ENCODE measurements at regions not wholly inside any gene's neighbourhood (a gene's known extent, or its start where the extent isn't known, plus 50 kb on each side); places are given as distances from the start of the nearest gene placed in this dataset.
"Not testable (repeated sequence)": the region's sequence is repeated elsewhere in the genome, so short reads cannot be mapped to it uniquely, and the experiment has no call there.

- Histone ChIP-seq H3K36me3 (ENCODE audit: control insufficient read depth in 1 of 2, insufficient read depth in 2 of 2, low read length in 2 of 2) (no peaks in the 10 kb centered on the region), H3K27me3 (ENCODE audit: control insufficient read depth in 1 of 2, insufficient read depth in 2 of 2, low read length in 2 of 2) (no peaks in the 10 kb centered on the region), H3K9ac (ENCODE audit: low read depth in 1 of 2, low read length in 2 of 2) (no peak overlapping the region), H3K27ac (ENCODE audit: low read depth, low read length) (no peak overlapping the region), H3K4me3 (ENCODE audit: low read depth in 1 of 2, low read length in 2 of 2) (no peak overlapping the region), H3K4me1 (ENCODE audit: control insufficient read depth in 1 of 2, insufficient read depth in 2 of 2, low read length in 2 of 2) (no peaks in the 10 kb centered on the region), H3K9me3 (ENCODE audit: control insufficient read depth in 1 of 2, low read length in 2 of 2) (no peaks in the 10 kb centered on the region)
Observed at GRCh38 chr9:15080401-15080800, 170.2 kb upstream of the FREM1 start.

- H3K27ac ChIP-seq (ENCODE audit: low read depth, low read length) = no peak overlapping the region
- no peak overlapping the region for H3K4me3 ChIP-seq (ENCODE audit: low read depth in 1 of 2, low read length in 2 of 2)
- no peaks in the 10 kb centered on the region for H3K4me1 ChIP-seq (ENCODE audit: control insufficient read depth in 1 of 2, insufficient read depth in 2 of 2, low read length in 2 of 2)
- H3K9ac ChIP-seq (ENCODE audit: low read depth in 1 of 2, low read length in 2 of 2) = no peak overlapping the region
- no peaks in the 10 kb centered on the region for H3K9me3 ChIP-seq (ENCODE audit: control insufficient read depth in 1 of 2, low read length in 2 of 2)
- H3K36me3 ChIP-seq (ENCODE audit: control insufficient read depth in 1 of 2, insufficient read depth in 2 of 2, low read length in 2 of 2) = no peaks in the 10 kb centered on the region
- no peaks in the 10 kb centered on the region for H3K27me3 ChIP-seq (ENCODE audit: control insufficient read depth in 1 of 2, insufficient read depth in 2 of 2, low read length in 2 of 2)
Observed at GRCh38 chr9:15079989-15080388, 169.8 kb upstream of the FREM1 start.

GRCh38 chr9:15077946-15078729, 167.9 kb upstream of the FREM1 start:
- H3K4me3 ChIP-seq (ENCODE audit: low read depth in 1 of 2, low read length in 2 of 2) = no peak overlapping the region
- H3K4me1 ChIP-seq (ENCODE audit: control insufficient read depth in 1 of 2, insufficient read depth in 2 of 2, low read length in 2 of 2) = no peaks in the 10 kb centered on the region
- no peaks in the 10 kb centered on the region for H3K9me3 ChIP-seq (ENCODE audit: control insufficient read depth in 1 of 2, low read length in 2 of 2)
- no peak overlapping the region for H3K27ac ChIP-seq (ENCODE audit: low read depth, low read length)
- no peak overlapping the region for H3K9ac ChIP-seq (ENCODE audit: low read depth in 1 of 2, low read length in 2 of 2)
- no peaks in the 10 kb centered on the region for H3K36me3 ChIP-seq (ENCODE audit: control insufficient read depth in 1 of 2, insufficient read depth in 2 of 2, low read length in 2 of 2)
- H3K27me3 ChIP-seq (ENCODE audit: control insufficient read depth in 1 of 2, insufficient read depth in 2 of 2, low read length in 2 of 2) = no peaks in the 10 kb centered on the region

GRCh38 chr9:15073620-15074019, 163.4 kb upstream of the FREM1 start:
- Histone ChIP-seq H3K9me3 (ENCODE audit: control insufficient read depth in 1 of 2, low read length in 2 of 2) (no peaks in the 10 kb centered on the region), H3K4me3 (ENCODE audit: low read depth in 1 of 2, low read length in 2 of 2) (no peak overlapping the region), H3K4me1 (ENCODE audit: control insufficient read depth in 1 of 2, insufficient read depth in 2 of 2, low read length in 2 of 2) (no peaks in the 10 kb centered on the region), H3K27ac (ENCODE audit: low read depth, low read length) (no peak overlapping the region), H3K9ac (ENCODE audit: low read depth in 1 of 2, low read length in 2 of 2) (no peak overlapping the region), H3K36me3 (ENCODE audit: control insufficient read depth in 1 of 2, insufficient read depth in 2 of 2, low read length in 2 of 2) (no peaks in the 10 kb centered on the region), H3K27me3 (ENCODE audit: control insufficient read depth in 1 of 2, insufficient read depth in 2 of 2, low read length in 2 of 2) (no peaks in the 10 kb centered on the region)

GRCh38 chr9:15070716-15071115, 160.5 kb upstream of the FREM1 start:
- H3K27ac ChIP-seq (ENCODE audit: low read depth, low read length) = no peak overlapping the region
- H3K9me3 ChIP-seq (ENCODE audit: control insufficient read depth in 1 of 2, low read length in 2 of 2) = no peaks in the 10 kb centered on the region
- H3K27me3 ChIP-seq (ENCODE audit: control insufficient read depth in 1 of 2, insufficient read depth in 2 of 2, low read length in 2 of 2) = no peaks in the 10 kb centered on the region
- H3K4me3 ChIP-seq (ENCODE audit: low read depth in 1 of 2, low read length in 2 of 2) = no peak overlapping the region
- no peak overlapping the region for H3K9ac ChIP-seq (ENCODE audit: low read depth in 1 of 2, low read length in 2 of 2)
- no peaks in the 10 kb centered on the region for H3K36me3 ChIP-seq (ENCODE audit: control insufficient read depth in 1 of 2, insufficient read depth in 2 of 2, low read length in 2 of 2)
- no peaks in the 10 kb centered on the region for H3K4me1 ChIP-seq (ENCODE audit: control insufficient read depth in 1 of 2, insufficient read depth in 2 of 2, low read length in 2 of 2)

- Histone ChIP-seq H3K27ac (ENCODE audit: low read depth, low read length) (no peak overlapping the region), H3K4me3 (ENCODE audit: low read depth in 1 of 2, low read length in 2 of 2) (no peak overlapping the region), H3K9me3 (ENCODE audit: control insufficient read depth in 1 of 2, low read length in 2 of 2) (no peaks in the 10 kb centered on the region), H3K4me1 (ENCODE audit: control insufficient read depth in 1 of 2, insufficient read depth in 2 of 2, low read length in 2 of 2) (no peaks in the 10 kb centered on the region), H3K27me3 (ENCODE audit: control insufficient read depth in 1 of 2, insufficient read depth in 2 of 2, low read length in 2 of 2) (no peaks in the 10 kb centered on the region), H3K9ac (ENCODE audit: low read depth in 1 of 2, low read length in 2 of 2) (no peak overlapping the region), H3K36me3 (ENCODE audit: control insufficient read depth in 1 of 2, insufficient read depth in 2 of 2, low read length in 2 of 2) (no peaks in the 10 kb centered on the region)
Observed at GRCh38 chr9:15069106-15069505, 158.9 kb upstream of the FREM1 start.

GRCh38 chr9:15068261-15068660, 158.0 kb upstream of the FREM1 start:
- Histone ChIP-seq H3K9me3 (ENCODE audit: control insufficient read depth in 1 of 2, low read length in 2 of 2) (no peaks in the 10 kb centered on the region), H3K4me1 (ENCODE audit: control insufficient read depth in 1 of 2, insufficient read depth in 2 of 2, low read length in 2 of 2) (no peaks in the 10 kb centered on the region), H3K36me3 (ENCODE audit: control insufficient read depth in 1 of 2, insufficient read depth in 2 of 2, low read length in 2 of 2) (no peaks in the 10 kb centered on the region), H3K27ac (ENCODE audit: low read depth, low read length) (no peak overlapping the region), H3K27me3 (ENCODE audit: control insufficient read depth in 1 of 2, insufficient read depth in 2 of 2, low read length in 2 of 2) (no peaks in the 10 kb centered on the region), H3K4me3 (ENCODE audit: low read depth in 1 of 2, low read length in 2 of 2) (no peak overlapping the region), H3K9ac (ENCODE audit: low read depth in 1 of 2, low read length in 2 of 2) (no peak overlapping the region)

- Histone ChIP-seq H3K4me1 (ENCODE audit: control insufficient read depth in 1 of 2, insufficient read depth in 2 of 2, low read length in 2 of 2) (no peaks in the 10 kb centered on the region), H3K9me3 (ENCODE audit: control insufficient read depth in 1 of 2, low read length in 2 of 2) (no peaks in the 10 kb centered on the region), H3K4me3 (ENCODE audit: low read depth in 1 of 2, low read length in 2 of 2) (no peak overlapping the region), H3K9ac (ENCODE audit: low read depth in 1 of 2, low read length in 2 of 2) (no peak overlapping the region), H3K27me3 (ENCODE audit: control insufficient read depth in 1 of 2, insufficient read depth in 2 of 2, low read length in 2 of 2) (no peaks in the 10 kb centered on the region), H3K27ac (ENCODE audit: low read depth, low read length) (no peak overlapping the region), H3K36me3 (ENCODE audit: control insufficient read depth in 1 of 2, insufficient read depth in 2 of 2, low read length in 2 of 2) (no peaks in the 10 kb centered on the region)
Observed at GRCh38 chr9:15059003-15059402, 148.8 kb upstream of the FREM1 start.

- no peak overlapping the region for H3K9ac ChIP-seq (ENCODE audit: low read depth in 1 of 2, low read length in 2 of 2)
- no peaks in the 10 kb centered on the region for H3K9me3 ChIP-seq (ENCODE audit: control insufficient read depth in 1 of 2, low read length in 2 of 2)
- no peak overlapping the region for H3K27ac ChIP-seq (ENCODE audit: low read depth, low read length)
- H3K36me3 ChIP-seq (ENCODE audit: control insufficient read depth in 1 of 2, insufficient read depth in 2 of 2, low read length in 2 of 2) = no peaks in the 10 kb centered on the region
- no peaks in the 10 kb centered on the region for H3K4me1 ChIP-seq (ENCODE audit: control insufficient read depth in 1 of 2, insufficient read depth in 2 of 2, low read length in 2 of 2)
- H3K27me3 ChIP-seq (ENCODE audit: control insufficient read depth in 1 of 2, insufficient read depth in 2 of 2, low read length in 2 of 2) = no peaks in the 10 kb centered on the region
- H3K4me3 ChIP-seq (ENCODE audit: low read depth in 1 of 2, low read length in 2 of 2) = no peak overlapping the region
Observed at GRCh38 chr9:15058236-15058635, 148.0 kb upstream of the FREM1 start.

GRCh38 chr9:15055284-15055683, 145.1 kb upstream of the FREM1 start:
- not testable (repeated sequence) for H3K9me3 ChIP-seq (ENCODE audit: control insufficient read depth in 1 of 2, low read length in 2 of 2); H3K27ac ChIP-seq (ENCODE audit: low read depth, low read length); H3K9ac ChIP-seq (ENCODE audit: low read depth in 1 of 2, low read length in 2 of 2); H3K27me3 ChIP-seq (ENCODE audit: control insufficient read depth in 1 of 2, insufficient read depth in 2 of 2, low read length in 2 of 2); H3K4me1 ChIP-seq (ENCODE audit: control insufficient read depth in 1 of 2, insufficient read depth in 2 of 2, low read length in 2 of 2); H3K36me3 ChIP-seq (ENCODE audit: control insufficient read depth in 1 of 2, insufficient read depth in 2 of 2, low read length in 2 of 2); H3K4me3 ChIP-seq (ENCODE audit: low read depth in 1 of 2, low read length in 2 of 2)

Data from duodenal mucosa (tissue), 2 donors.